Bronchial epithelial cell (primary cell): ENCODE measurements at regions not wholly inside any gene's neighbourhood (a gene's known extent, or its start where the extent isn't known, plus 50 kb on each side); places are given as distances from the start of the nearest gene placed in this dataset.

Source experiments
- DNase-seq: peaks from one replicate; pipeline ENCODE4 v3.0.0-alpha.2; 2010; ENCODE audit warnings: low read depth
- FAIRE-seq: peaks from 2 replicates; lab custom pipeline; 2011; peaks lifted over from hg19 to GRCh38; lab: Jason Lieb, UNC
- H3K27me3 ChIP-seq: 2 replicates; pipeline ENCODE4 v1.5.1; 2011; ENCODE audit warnings: low read length; ENCODE audit not compliant: control insufficient read depth, insufficient read depth
- H3K36me3 ChIP-seq: 2 replicates; pipeline ENCODE4 v1.5.1; 2011; ENCODE audit warnings: low read length; ENCODE audit not compliant: control insufficient read depth, insufficient read depth
- H3K4me3 ChIP-seq: 2 replicates; pipeline ENCODE4 v1.5.1; 2011; ENCODE audit warnings: mild to moderate bottlenecking, low read depth, low read length, control low read depth
- TF ChIP-seq, protein P1 (sequence below): IDR thresholded peaks from 2 replicates; pipeline ENCODE4 v1.5.1; 2011; ENCODE audit warnings: mild to moderate bottlenecking, moderate library complexity, low read length, control low read depth, inconsistent platforms; ENCODE audit not compliant: insufficient read depth, severe bottlenecking

DNA sequence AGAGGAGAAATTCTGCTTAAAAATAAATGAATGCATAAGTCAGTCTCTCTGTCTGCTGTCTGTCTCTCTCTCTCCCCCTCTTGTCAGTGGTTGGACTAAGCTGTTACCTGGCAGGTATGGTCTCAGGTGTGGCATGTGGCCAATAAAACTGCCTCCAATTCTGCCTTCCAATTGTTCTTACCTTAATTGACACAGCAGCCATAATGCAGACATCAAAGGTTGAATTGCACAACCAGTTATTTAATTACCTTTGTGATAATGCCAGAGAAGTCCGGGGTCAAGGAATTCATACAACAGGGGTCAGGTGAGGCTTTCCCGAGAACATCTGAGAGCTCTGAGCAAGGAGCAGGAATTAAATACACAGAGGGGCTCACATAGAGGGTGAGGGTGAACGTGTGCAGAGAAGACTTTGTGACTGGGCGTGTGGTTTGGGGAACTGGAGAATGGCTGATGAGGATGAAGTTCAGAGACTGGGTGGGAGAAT is 78.8 kb upstream of the CDYL2 start:
- FAIRE-seq = no peak
- no peaks in the 10 kb centered on the region for H3K36me3 ChIP-seq
- TF ChIP-seq, protein P1, sequence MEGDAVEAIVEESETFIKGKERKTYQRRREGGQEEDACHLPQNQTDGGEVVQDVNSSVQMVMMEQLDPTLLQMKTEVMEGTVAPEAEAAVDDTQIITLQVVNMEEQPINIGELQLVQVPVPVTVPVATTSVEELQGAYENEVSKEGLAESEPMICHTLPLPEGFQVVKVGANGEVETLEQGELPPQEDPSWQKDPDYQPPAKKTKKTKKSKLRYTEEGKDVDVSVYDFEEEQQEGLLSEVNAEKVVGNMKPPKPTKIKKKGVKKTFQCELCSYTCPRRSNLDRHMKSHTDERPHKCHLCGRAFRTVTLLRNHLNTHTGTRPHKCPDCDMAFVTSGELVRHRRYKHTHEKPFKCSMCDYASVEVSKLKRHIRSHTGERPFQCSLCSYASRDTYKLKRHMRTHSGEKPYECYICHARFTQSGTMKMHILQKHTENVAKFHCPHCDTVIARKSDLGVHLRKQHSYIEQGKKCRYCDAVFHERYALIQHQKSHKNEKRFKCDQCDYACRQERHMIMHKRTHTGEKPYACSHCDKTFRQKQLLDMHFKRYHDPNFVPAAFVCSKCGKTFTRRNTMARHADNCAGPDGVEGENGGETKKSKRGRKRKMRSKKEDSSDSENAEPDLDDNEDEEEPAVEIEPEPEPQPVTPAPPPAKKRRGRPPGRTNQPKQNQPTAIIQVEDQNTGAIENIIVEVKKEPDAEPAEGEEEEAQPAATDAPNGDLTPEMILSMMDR = no peak
- H3K4me3 ChIP-seq = no peak overlapping the region
- no peaks in the 10 kb centered on the region for H3K27me3 ChIP-seq
- no peak for DNase-seq

DNA sequence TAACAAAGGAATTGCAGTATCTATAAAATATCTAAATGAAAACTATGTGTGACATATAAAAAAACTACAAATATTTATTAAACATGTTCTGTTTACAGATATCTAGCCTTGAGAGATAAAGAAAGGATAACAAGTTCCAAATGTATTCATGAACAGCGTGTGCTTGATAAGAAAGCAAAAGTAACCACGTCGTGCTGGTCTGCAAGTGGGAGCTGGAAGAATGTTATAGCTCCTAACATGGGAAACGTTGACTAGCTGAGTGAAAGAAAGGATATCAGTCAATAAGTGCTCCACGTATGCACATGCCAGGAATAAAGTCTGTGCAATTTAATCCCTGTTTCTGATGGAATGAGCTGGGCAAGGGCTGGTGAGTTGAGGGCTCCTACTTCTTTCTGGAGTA is 71.2 kb upstream of the CDYL2 start:
- FAIRE-seq = no peak
- peaks cover 2% of the 10 kb centered on the region for H3K27me3 ChIP-seq
- TF ChIP-seq, protein P1 = no peak
- no peak overlapping the region for H3K4me3 ChIP-seq
- H3K36me3 ChIP-seq = no peaks in the 10 kb centered on the region
- no peak for DNase-seq

DNA sequence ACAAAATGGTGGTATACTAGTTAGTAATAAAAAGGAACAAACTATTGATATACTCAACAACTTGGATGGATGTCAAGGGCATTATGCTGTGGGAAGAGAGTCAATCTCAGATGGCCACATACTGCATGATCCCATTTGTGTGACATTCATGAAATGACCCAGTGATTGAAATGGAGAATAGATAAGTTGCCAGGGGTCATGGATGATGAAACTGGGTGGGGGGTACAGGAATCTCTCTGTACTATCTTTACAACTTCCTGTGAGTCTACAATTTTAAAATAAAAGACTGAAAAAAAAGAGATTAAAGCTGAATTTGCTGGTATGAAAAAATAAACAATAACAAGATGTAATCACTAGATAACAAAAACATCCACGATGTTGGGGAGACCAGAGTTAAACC is 70.5 kb upstream of the CDYL2 start:
- FAIRE-seq (no peak), DNase-seq (no peak)
- Histone ChIP-seq H3K27me3 (peaks cover 2% of the 10 kb centered on the region), H3K4me3 (no peak overlapping the region), H3K36me3 (no peaks in the 10 kb centered on the region)
- TF ChIP-seq, protein P1 = no peak

DNA sequence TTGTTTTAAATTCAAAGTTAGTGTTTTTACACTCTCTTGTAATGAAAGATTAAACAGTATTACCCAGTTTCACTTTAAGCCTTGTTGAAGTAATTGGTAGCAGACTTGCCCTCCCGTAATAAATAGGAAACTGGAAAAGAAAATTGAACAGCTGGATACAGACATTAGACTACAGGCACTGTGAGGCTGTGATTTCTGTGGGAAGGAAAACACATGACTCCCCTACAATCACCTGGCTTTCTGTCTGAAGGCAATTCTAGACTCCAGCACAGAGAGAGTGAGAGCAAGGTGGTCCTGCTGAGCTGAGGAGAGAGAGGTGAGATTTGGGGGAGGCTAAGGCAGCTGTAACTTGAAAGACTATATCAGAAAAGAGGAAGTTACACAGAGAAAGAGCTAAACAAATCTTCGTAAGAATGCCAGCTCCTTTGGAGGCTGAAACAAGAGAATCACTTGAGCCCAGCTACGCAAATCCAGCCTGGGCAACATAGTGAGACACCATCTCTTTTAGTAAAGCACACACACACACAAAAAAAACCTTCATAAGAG is 57.8 kb upstream of the CDYL2 start:
- H3K27me3 ChIP-seq = no peaks in the 10 kb centered on the region
- no peaks in the 10 kb centered on the region for H3K36me3 ChIP-seq
- H3K4me3 ChIP-seq = no peak overlapping the region
- DNase-seq = no peak
- TF ChIP-seq, protein P1 = no peak
- no peak for FAIRE-seq
